ENCODE measurements at regions not wholly inside any gene's neighbourhood (a gene's known extent, or its start where the extent isn't known, plus 50 kb on each side); places are given as distances from the start of the nearest gene placed in this dataset.

DNA sequence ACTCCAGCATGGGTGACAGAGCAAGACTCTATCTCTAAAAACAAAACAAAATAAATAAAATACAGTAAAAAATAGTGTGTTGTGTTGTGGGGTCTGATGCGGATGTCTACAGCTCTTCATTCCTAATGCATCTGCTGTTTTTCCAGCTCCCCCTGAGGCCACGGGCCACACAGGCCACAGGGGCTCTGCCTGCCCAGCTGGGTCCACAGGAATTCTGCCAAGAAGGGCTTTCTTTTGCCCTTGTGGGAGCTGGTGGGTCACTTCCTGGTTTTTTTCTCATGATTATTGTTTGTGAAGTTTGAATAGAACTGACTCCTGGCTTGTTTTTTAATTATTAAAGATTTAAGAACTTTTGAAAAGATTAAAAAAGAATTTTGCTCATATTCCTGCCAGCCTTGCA, 67.4 kb upstream of the CLDN5 start:
- no peak for DNase-seq
- no peak overlapping the region for H3K4me3 Mint-ChIP-seq
- H3K27ac Mint-ChIP-seq: no peak overlapping the region
- peaks cover 16% of the 10 kb centered on the region for H3K27me3 Mint-ChIP-seq (ENCODE audit: low read depth, poor library complexity)
- no peaks in the 10 kb centered on the region for H3K9me3 Mint-ChIP-seq
- H3K36me3 Mint-ChIP-seq (ENCODE audit: low read depth): no peaks in the 10 kb centered on the region
- TF ChIP-seq, protein P1, sequence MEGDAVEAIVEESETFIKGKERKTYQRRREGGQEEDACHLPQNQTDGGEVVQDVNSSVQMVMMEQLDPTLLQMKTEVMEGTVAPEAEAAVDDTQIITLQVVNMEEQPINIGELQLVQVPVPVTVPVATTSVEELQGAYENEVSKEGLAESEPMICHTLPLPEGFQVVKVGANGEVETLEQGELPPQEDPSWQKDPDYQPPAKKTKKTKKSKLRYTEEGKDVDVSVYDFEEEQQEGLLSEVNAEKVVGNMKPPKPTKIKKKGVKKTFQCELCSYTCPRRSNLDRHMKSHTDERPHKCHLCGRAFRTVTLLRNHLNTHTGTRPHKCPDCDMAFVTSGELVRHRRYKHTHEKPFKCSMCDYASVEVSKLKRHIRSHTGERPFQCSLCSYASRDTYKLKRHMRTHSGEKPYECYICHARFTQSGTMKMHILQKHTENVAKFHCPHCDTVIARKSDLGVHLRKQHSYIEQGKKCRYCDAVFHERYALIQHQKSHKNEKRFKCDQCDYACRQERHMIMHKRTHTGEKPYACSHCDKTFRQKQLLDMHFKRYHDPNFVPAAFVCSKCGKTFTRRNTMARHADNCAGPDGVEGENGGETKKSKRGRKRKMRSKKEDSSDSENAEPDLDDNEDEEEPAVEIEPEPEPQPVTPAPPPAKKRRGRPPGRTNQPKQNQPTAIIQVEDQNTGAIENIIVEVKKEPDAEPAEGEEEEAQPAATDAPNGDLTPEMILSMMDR (IDR thresholded peaks at IDR 0.05): no peak
- H3K4me1 Mint-ChIP-seq: no peaks in the 10 kb centered on the region

GRCh38 chr22:19592464-19592863, 68.3 kb upstream of the CLDN5 start:
- H3K9me3 Mint-ChIP-seq: no peaks in the 10 kb centered on the region
- no peaks in the 10 kb centered on the region for H3K36me3 Mint-ChIP-seq (ENCODE audit: low read depth)
- H3K4me1 Mint-ChIP-seq: peaks cover 4% of the 10 kb centered on the region
- peaks cover 17% of the 10 kb centered on the region for H3K27me3 Mint-ChIP-seq (ENCODE audit: low read depth, poor library complexity)
- TF ChIP-seq, protein P1 (IDR thresholded peaks at IDR 0.05): no peak
- DNase-seq: no peak
- no peak overlapping the region for H3K4me3 Mint-ChIP-seq
- no peak overlapping the region for H3K27ac Mint-ChIP-seq

- Mint-ChIP-seq H3K27me3 (ENCODE audit: low read depth, poor library complexity) (peaks cover 23% of the 10 kb centered on the region), H3K36me3 (ENCODE audit: low read depth) (no peaks in the 10 kb centered on the region), H3K4me1 (peaks cover 7% of the 10 kb centered on the region), H3K27ac (no peak overlapping the region), H3K4me3 (no peak overlapping the region), H3K9me3 (no peaks in the 10 kb centered on the region)
- no peak for DNase-seq
- TF ChIP-seq, protein P1 (IDR thresholded peaks at IDR 0.05): no peak
Measured at GRCh38 chr22:19593991-19594569, 69.9 kb upstream of the CLDN5 start.

DNA sequence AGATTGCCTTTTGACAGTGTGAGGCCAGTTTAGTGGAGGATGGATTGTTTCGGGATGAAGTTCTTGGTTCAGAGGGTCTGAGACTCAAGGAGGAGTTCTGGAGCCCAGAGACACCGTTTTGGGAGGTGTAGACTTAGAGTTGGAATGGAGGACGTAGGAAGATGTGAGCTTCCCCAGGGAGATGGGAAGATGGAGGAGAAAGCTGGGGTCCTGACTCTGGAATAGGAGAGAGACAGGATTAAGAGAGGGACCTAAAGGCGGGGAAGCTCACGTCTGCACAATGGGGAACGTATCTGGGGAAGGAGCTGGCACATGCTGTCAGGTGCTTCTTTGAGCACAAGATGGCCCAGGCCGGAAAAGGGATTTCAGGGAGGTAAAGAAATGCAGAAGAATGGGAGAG, 71.3 kb upstream of the CLDN5 start:
- H3K4me3 Mint-ChIP-seq: no peak overlapping the region
- H3K4me1 Mint-ChIP-seq: peaks cover 7% of the 10 kb centered on the region
- H3K27me3 Mint-ChIP-seq (ENCODE audit: low read depth, poor library complexity): peaks cover 17% of the 10 kb centered on the region
- TF ChIP-seq, protein P1 (IDR thresholded peaks at IDR 0.05): no peak
- no peaks in the 10 kb centered on the region for H3K36me3 Mint-ChIP-seq (ENCODE audit: low read depth)
- no peak overlapping the region for H3K27ac Mint-ChIP-seq
- no peak for DNase-seq
- H3K9me3 Mint-ChIP-seq: no peaks in the 10 kb centered on the region

- Mint-ChIP-seq H3K36me3 (ENCODE audit: low read depth) (no peaks in the 10 kb centered on the region), H3K4me1 (peaks cover 7% of the 10 kb centered on the region), H3K27me3 (ENCODE audit: low read depth, poor library complexity) (peaks cover 21% of the 10 kb centered on the region), H3K4me3 (no peak overlapping the region), H3K9me3 (no peaks in the 10 kb centered on the region), H3K27ac (no peak overlapping the region)
- no peak for DNase-seq
- TF ChIP-seq, protein P1 (IDR thresholded peaks at IDR 0.05): no peak
Measured at GRCh38 chr22:19596680-19597398, 72.6 kb upstream of the CLDN5 start.

- Mint-ChIP-seq H3K36me3 (ENCODE audit: low read depth) (no peaks in the 10 kb centered on the region), H3K9me3 (no peaks in the 10 kb centered on the region), H3K4me3 (no peak overlapping the region), H3K27ac (no peak overlapping the region), H3K4me1 (peaks cover 7% of the 10 kb centered on the region), H3K27me3 (ENCODE audit: low read depth, poor library complexity) (peaks cover 22% of the 10 kb centered on the region)
- no peak for DNase-seq
- TF ChIP-seq, protein P1 (IDR thresholded peaks at IDR 0.05): no peak
Measured at GRCh38 chr22:19597399-19597735, 73.2 kb upstream of the CLDN5 start.

Measured in nephron progenitor cell (in vitro differentiated cells).